Ascending aorta (tissue), 2 donors: ENCODE measurements at regions not wholly inside any gene's neighbourhood (a gene's known extent, or its start where the extent isn't known, plus 50 kb on each side); places are given as distances from the start of the nearest gene placed in this dataset.

Experiments used
- DNase-seq, 2 donors: peaks; one replicate each; pipeline ENCODE4 v3.0.0-alpha.2; 2019; ENCODE audit warnings: low spot score in 2 of 2
- H3K27ac ChIP-seq, 2 donors: fragments of 200-600 bp; sonication (generic); one replicate each; pipeline ENCODE4 v1.5.1; 2016 to 2017; ENCODE audit warnings: mild to moderate bottlenecking in 1 of 2
- H3K27me3 ChIP-seq: fragments of 200-600 bp; sonication (generic); one replicate; pipeline ENCODE4 v1.5.1; 2017
- H3K36me3 ChIP-seq, 2 donors: fragments of 200-600 bp; sonication (generic); one replicate each; pipeline ENCODE4 v1.5.1; 2016
- H3K4me1 ChIP-seq, 2 donors: fragments of 200-600 bp; sonication (generic); one replicate each; pipeline ENCODE4 v1.5.1; 2016 to 2017; ENCODE audit warnings: mild to moderate bottlenecking in 1 of 2
- H3K4me3 ChIP-seq, 2 donors: fragments of 200-600 bp; sonication (generic); one replicate each; pipeline ENCODE4 v1.5.1; 2016 to 2017; ENCODE audit warnings: mild to moderate bottlenecking in 1 of 2
- H3K9me3 ChIP-seq, 2 donors: fragments of 200-600 bp; sonication (generic); one replicate each; pipeline ENCODE4 v1.5.1; 2016
- intact Hi-C: fragments of 100-400 bp; cut with DNase I; formaldehyde crosslinking; loops from one replicate; pipeline ENCODE4 v1.15.1; 2023
- TF ChIP-seq, protein P1 (sequence below), 3 experiments: fragments of 200-600 bp in 2 of 3; fragments of 450-650 bp in 1 of 3; sonication (generic) in 2 of 3; IDR thresholded peaks; one replicate each; pipeline ENCODE4 v1.5.1; 2016 to 2019; ENCODE audit warnings: antibody characterized with exemption in 3 of 3, mild to moderate bottlenecking in 1 of 3, moderate library complexity in 1 of 3

DNA sequence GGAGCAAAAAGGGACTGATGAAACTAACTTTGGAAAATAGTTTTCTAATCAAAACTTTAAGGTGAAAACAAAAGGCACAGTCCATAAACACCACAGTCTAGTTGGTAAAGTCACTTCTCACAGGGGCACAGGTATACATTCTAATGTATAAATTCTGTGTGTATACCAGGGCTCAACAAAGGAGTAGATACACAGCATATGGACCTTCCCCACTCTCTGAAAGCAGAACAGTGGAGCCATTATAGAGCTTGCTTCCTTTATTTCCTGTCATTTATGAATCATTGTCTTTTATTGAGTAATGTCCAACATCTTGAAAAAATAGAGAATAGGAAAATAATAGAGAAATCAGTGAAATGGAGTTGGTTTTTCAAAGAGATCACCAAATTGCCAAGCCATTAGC is 746.5 kb upstream of the CHRM3 start:
- H3K9me3 ChIP-seq = no peaks in the 10 kb centered on the region
- H3K4me1 ChIP-seq = no peaks in the 10 kb centered on the region
- H3K36me3 ChIP-seq = no peaks in the 10 kb centered on the region
- no peaks in the 10 kb centered on the region for H3K27me3 ChIP-seq
- TF ChIP-seq, protein P1, sequence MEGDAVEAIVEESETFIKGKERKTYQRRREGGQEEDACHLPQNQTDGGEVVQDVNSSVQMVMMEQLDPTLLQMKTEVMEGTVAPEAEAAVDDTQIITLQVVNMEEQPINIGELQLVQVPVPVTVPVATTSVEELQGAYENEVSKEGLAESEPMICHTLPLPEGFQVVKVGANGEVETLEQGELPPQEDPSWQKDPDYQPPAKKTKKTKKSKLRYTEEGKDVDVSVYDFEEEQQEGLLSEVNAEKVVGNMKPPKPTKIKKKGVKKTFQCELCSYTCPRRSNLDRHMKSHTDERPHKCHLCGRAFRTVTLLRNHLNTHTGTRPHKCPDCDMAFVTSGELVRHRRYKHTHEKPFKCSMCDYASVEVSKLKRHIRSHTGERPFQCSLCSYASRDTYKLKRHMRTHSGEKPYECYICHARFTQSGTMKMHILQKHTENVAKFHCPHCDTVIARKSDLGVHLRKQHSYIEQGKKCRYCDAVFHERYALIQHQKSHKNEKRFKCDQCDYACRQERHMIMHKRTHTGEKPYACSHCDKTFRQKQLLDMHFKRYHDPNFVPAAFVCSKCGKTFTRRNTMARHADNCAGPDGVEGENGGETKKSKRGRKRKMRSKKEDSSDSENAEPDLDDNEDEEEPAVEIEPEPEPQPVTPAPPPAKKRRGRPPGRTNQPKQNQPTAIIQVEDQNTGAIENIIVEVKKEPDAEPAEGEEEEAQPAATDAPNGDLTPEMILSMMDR (IDR thresholded peaks at IDR 0.05) = no peak
- no peak for DNase-seq
- intact Hi-C loops = no loop called here
- H3K27ac ChIP-seq = no peak overlapping the region
- H3K4me3 ChIP-seq = no peak overlapping the region

DNA sequence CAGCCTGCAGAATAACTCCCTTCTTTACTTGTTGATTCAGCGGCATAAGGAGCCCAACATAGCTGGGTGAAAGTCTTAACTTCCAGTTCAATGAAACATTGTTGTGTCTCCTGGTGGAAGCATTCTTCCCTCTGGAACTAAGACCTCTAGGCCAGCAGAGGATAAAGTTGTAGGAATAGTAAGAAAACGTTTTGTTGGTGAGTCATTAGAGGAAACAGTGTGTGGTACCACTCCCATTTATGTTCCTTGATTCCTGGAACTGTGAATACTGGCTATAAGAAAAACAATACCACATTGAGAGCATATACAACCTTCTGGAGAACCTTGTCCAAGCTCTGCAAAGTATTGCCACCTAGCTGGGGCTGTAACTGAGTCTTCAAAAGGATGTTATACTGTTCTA is 737.4 kb upstream of the ZP4 start:
- Histone ChIP-seq H3K4me1 (no peaks in the 10 kb centered on the region), H3K36me3 (no peaks in the 10 kb centered on the region), H3K27me3 (no peaks in the 10 kb centered on the region), H3K9me3 (no peaks in the 10 kb centered on the region), H3K27ac (no peak overlapping the region), H3K4me3 (no peak overlapping the region)
- TF ChIP-seq, protein P1 (IDR thresholded peaks at IDR 0.05) = no peak
- intact Hi-C loops = no loop called here
- DNase-seq = no peak

DNA sequence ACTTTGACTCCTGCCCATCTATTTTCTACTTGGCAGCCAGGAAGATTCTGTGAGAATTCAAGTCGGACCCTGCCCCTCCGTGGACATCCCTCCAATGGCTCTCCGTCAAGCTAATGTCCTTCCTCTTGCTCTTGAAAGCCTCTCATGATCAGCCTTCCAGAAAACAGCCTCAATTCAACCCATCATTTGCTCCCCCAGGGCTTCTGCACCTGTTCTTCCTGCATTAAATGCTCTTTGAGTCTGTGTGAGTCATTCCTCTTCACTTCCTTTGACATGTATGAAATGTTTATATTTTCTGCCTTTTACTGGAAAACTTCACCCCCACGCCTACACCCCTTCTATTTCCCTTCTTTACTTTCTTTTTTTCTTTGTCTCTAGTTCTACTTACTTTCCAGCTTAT is 734.1 kb upstream of the ZP4 start:
- TF ChIP-seq, protein P1 (IDR thresholded peaks at IDR 0.05) = no peak
- H3K27ac ChIP-seq = no peak overlapping the region
- H3K4me3 ChIP-seq = no peak overlapping the region
- DNase-seq = no peak
- H3K9me3 ChIP-seq = no peaks in the 10 kb centered on the region
- H3K27me3 ChIP-seq = no peaks in the 10 kb centered on the region
- intact Hi-C loops = no loop called here
- no peaks in the 10 kb centered on the region for H3K4me1 ChIP-seq
- H3K36me3 ChIP-seq = no peaks in the 10 kb centered on the region

DNA sequence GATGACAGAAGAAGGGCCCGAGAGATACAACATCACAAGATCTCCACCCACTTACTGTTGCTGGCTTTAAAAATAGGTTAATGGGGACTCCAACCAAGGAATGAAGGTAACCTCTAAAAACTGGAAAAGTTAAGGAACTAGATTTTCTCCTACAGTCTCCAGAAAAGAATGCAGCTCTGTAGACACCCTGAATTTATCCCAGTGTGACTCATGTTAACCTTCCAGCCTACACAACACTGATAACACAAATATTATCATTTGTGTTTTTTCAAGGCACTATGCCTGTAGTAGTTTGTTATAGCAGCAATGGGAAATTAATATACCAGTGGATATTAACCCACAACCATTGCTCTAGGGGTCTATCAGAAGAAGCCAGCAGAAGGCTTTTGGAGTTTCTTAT is 730.7 kb upstream of the ZP4 start:
- H3K27me3 ChIP-seq = no peaks in the 10 kb centered on the region
- no peaks in the 10 kb centered on the region for H3K9me3 ChIP-seq
- no peak for DNase-seq
- no peak overlapping the region for H3K27ac ChIP-seq
- H3K4me1 ChIP-seq = no peaks in the 10 kb centered on the region
- no peaks in the 10 kb centered on the region for H3K36me3 ChIP-seq
- no peak overlapping the region for H3K4me3 ChIP-seq
- intact Hi-C loops = no loop called here
- TF ChIP-seq, protein P1 (IDR thresholded peaks at IDR 0.05) = no peak

DNA sequence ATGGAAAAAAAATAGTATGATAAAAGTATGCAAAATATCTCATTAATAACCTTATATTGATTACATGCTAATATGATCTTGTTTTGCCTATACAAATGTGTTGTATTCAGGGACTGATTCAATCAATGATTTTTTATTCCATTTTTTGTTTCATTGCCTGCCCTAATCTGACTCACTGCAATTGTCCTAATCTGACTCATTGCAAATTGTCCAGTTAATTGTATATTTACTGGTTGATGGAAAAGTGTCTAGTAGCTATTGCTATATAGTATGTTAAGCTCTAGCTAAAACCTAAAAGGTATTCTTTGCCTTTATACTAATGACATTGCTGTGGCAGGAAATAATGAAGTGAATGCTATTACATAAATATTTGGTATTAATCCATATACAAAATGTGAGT is 728.9 kb upstream of the ZP4 start:
- Histone ChIP-seq H3K27ac (no peak overlapping the region), H3K9me3 (no peaks in the 10 kb centered on the region), H3K4me1 (no peaks in the 10 kb centered on the region), H3K36me3 (no peaks in the 10 kb centered on the region), H3K27me3 (no peaks in the 10 kb centered on the region), H3K4me3 (no peak overlapping the region)
- intact Hi-C loops = no loop called here
- no peak for DNase-seq
- TF ChIP-seq, protein P1 (IDR thresholded peaks at IDR 0.05) = no peak

DNA sequence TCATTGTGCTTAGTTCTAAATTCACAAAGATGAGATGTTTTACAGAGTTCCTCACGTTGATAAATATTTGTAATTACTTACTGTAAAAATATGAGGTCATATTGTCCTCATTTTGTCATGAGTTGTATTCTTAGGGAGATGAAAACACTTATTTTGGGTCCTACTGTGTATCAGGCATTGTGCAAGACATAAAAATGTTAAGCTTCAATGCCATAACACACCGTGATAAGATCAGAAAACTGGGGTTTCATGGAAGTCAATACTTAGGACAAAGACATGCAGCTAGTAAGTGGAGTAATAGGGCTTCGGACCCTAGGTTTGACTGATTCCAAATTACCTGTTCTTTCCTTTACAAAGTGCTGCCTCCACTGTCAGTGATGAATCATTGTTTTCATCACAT is 720.7 kb upstream of the ZP4 start:
- DNase-seq = no peak
- TF ChIP-seq, protein P1 (IDR thresholded peaks at IDR 0.05) = no peak
- intact Hi-C loops = no loop called here

More for the DNA sequence above, 720.7 kb upstream of the ZP4 start:
- H3K27me3 ChIP-seq = no peaks in the 10 kb centered on the region
- no peaks in the 10 kb centered on the region for H3K36me3 ChIP-seq
- no peaks in the 10 kb centered on the region for H3K4me1 ChIP-seq
- no peaks in the 10 kb centered on the region for H3K9me3 ChIP-seq
- H3K4me3 ChIP-seq = no peak overlapping the region
- no peak overlapping the region for H3K27ac ChIP-seq
